Choroid plexus epithelial cell (primary cell): ENCODE measurements at regions not wholly inside any gene's neighbourhood (a gene's known extent, or its start where the extent isn't known, plus 50 kb on each side); places are given as distances from the start of the nearest gene placed in this dataset.
A peak's percentile ranks its signal among the peaks of the same experiment; 100 is the strongest.
"Not testable (repeated sequence)": the region's sequence is repeated elsewhere in the genome, so short reads cannot be mapped to it uniquely, and the experiment has no call there.

ENCODE experiments used
- DNase-seq: peaks from one replicate; pipeline ENCODE4 v3.0.0-alpha.2; 2010; ENCODE audit warnings: low read depth
- H3K4me3 ChIP-seq: 2 replicates; pipeline ENCODE4 v1.5.1; 2011; ENCODE audit warnings: low read depth, mild to moderate bottlenecking, control low read depth, low read length, moderate library complexity
- CTCF ChIP-seq: conservative IDR thresholded peaks from 2 replicates; pipeline ENCODE4 v1.5.1; 2011; ENCODE audit warnings: low read depth, mild to moderate bottlenecking, control low read depth, inconsistent platforms, low read length, moderate library complexity

GRCh38 chr1:238604357-238604756 lies 713.6 kb upstream of the ZP4 start:
- no peak overlapping the region for H3K4me3 ChIP-seq
- TF ChIP-seq CTCF, result no peak
- no peak for DNase-seq

- DNase-seq, H3K4me3 ChIP-seq: not testable (repeated sequence)
Measured at GRCh38 chr1:238601604-238602003, 710.9 kb upstream of the ZP4 start.

- TF ChIP-seq CTCF, result no peak
Measured at GRCh38 chr1:238596703-238597102, 706.0 kb upstream of the ZP4 start.

GRCh38 chr1:238592621-238593020 lies 701.9 kb upstream of the ZP4 start:
- no peak for TF ChIP-seq CTCF
- no peak overlapping the region for H3K4me3 ChIP-seq
- no peak for DNase-seq

More at GRCh38 chr1:238596703-238597102, 706.0 kb upstream of the ZP4 start:
- no peak for DNase-seq
- no peak overlapping the region for H3K4me3 ChIP-seq

GRCh38 chr1:238589843-238590435 lies 699.2 kb upstream of the ZP4 start:
- peak overlapping the region; percentile 28 for H3K4me3 ChIP-seq
- peak; percentile 43 for DNase-seq
- TF ChIP-seq CTCF, result no peak

GRCh38 chr1:238582816-238583215 lies 692.1 kb upstream of the ZP4 start:
- no peak for TF ChIP-seq CTCF
- H3K4me3 ChIP-seq, result no peak overlapping the region
- no peak for DNase-seq

- H3K4me3 ChIP-seq, result no peak overlapping the region
- TF ChIP-seq CTCF, result no peak
- no peak for DNase-seq
Measured at GRCh38 chr1:238581332-238581731, 690.6 kb upstream of the ZP4 start.
